Epithelial cell of esophagus (primary cell): ENCODE measurements at regions not wholly inside any gene's neighbourhood (a gene's known extent, or its start where the extent isn't known, plus 50 kb on each side); places are given as distances from the start of the nearest gene placed in this dataset.
"Not testable (repeated sequence)": the region's sequence is repeated elsewhere in the genome, so short reads cannot be mapped to it uniquely, and the experiment has no call there.

Source experiments
- DNase-seq: peaks from one replicate; pipeline ENCODE4 v3.0.0; 2010; ENCODE audit warnings: low read depth
- H3K4me3 ChIP-seq: 2 replicates; pipeline ENCODE4 v1.5.1; 2011; ENCODE audit warnings: mild to moderate bottlenecking, low read length, control low read depth
- CTCF ChIP-seq: IDR thresholded peaks from 2 replicates; pipeline ENCODE4 v1.5.1; 2011; ENCODE audit warnings: low read depth, mild to moderate bottlenecking, low read length, control low read depth, inconsistent platforms; ENCODE audit not compliant: insufficient read depth; ENCODE audit errors: missing control alignments

GRCh38 chr11:57047610-57048009 lies 58.9 kb downstream of the OR5AK2 start:
- H3K4me3 ChIP-seq, result no peak overlapping the region
- no peak for DNase-seq
- TF ChIP-seq CTCF, result no peak

GRCh38 chr11:57049749-57050148 lies 61.0 kb downstream of the OR5AK2 start:
- no peak for DNase-seq
- TF ChIP-seq CTCF, result no peak
- H3K4me3 ChIP-seq, result no peak overlapping the region

GRCh38 chr11:57054817-57055216 lies 66.1 kb downstream of the OR5AK2 start:
- no peak for TF ChIP-seq CTCF
- no peak for DNase-seq
- no peak overlapping the region for H3K4me3 ChIP-seq

GRCh38 chr11:57055744-57056143 lies 67.0 kb downstream of the OR5AK2 start:
- no peak overlapping the region for H3K4me3 ChIP-seq
- DNase-seq, result no peak
- TF ChIP-seq CTCF, result no peak

GRCh38 chr11:57056735-57057134 lies 68.0 kb downstream of the OR5AK2 start:
- TF ChIP-seq CTCF, result no peak
- no peak for DNase-seq
- no peak overlapping the region for H3K4me3 ChIP-seq

- H3K4me3 ChIP-seq, result no peak overlapping the region
- TF ChIP-seq CTCF, result no peak
- DNase-seq, result no peak
Observed at GRCh38 chr11:57057561-57057960, 68.8 kb downstream of the OR5AK2 start.

GRCh38 chr11:57062957-57063356 lies 74.2 kb downstream of the OR5AK2 start:
- DNase-seq, H3K4me3 ChIP-seq: not testable (repeated sequence)

- peak; percentile 58 for DNase-seq
- no peak for TF ChIP-seq CTCF
- H3K4me3 ChIP-seq, result no peak overlapping the region
Observed at GRCh38 chr11:57069942-57070341, 81.2 kb downstream of the OR5AK2 start.
